GM12891 (cell line): ENCODE measurements at regions not wholly inside any gene's neighbourhood (a gene's known extent, or its start where the extent isn't known, plus 50 kb on each side); places are given as distances from the start of the nearest gene placed in this dataset.

Experiments used
- PAX5 ChIP-seq: IDR thresholded peaks from 2 replicates; pipeline ENCODE4 v1.6.1; 2011; ENCODE audit warnings: low read length, moderate library complexity, mild to moderate bottlenecking; ENCODE audit not compliant: insufficient read depth, severe bottlenecking
- POLR2A ChIP-seq: IDR thresholded peaks from 2 replicates; pipeline ENCODE4 v1.6.1; 2011; ENCODE audit warnings: low read depth, low read length, control low read depth
- POLR2AphosphoS5 ChIP-seq: IDR thresholded peaks from 2 replicates; pipeline ENCODE4 v1.6.1; 2011; ENCODE audit warnings: low read depth, low read length, control low read depth
- POU2F2 ChIP-seq: IDR thresholded peaks from 2 replicates; pipeline ENCODE4 v1.6.1; 2011; ENCODE audit warnings: low read depth, mild to moderate bottlenecking, control low read depth, low read length, moderate library complexity
- SPI1 ChIP-seq: IDR thresholded peaks from 2 replicates; pipeline ENCODE4 v1.6.1; 2011; ENCODE audit warnings: low read depth, low read length, control low read depth
- TAF1 ChIP-seq: IDR thresholded peaks from 2 replicates; pipeline ENCODE4 v1.6.1; 2011; ENCODE audit warnings: low read depth, low read length, control low read depth

DNA sequence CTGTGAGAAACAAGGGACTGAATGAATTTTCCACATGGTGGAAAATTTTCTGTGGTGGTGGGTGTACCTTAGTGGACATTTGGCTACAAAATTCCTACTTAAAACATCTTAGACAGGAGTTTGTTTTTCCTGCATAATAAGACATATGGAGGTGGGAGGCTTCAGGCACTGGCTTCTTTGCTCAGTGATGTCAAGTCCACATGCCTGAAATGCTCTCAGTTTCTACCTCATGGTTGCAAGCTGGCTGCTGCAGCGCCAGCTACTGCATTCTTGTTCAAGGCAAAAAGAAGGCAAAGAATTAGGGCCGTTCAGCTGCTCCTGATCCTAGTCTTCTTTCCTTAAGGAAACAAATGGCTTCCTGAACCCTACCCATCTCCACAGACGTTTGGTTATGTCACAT is 99.9 kb upstream of the FAM204A start:
- no peak for TF ChIP-seq POLR2A
- TF ChIP-seq SPI1: no peak
- TF ChIP-seq TAF1: no peak
- no peak for TF ChIP-seq PAX5
- no peak for TF ChIP-seq POU2F2
- no peak for TF ChIP-seq POLR2AphosphoS5
